ENCODE measurements at regions not wholly inside any gene's neighbourhood (a gene's known extent, or its start where the extent isn't known, plus 50 kb on each side); places are given as distances from the start of the nearest gene placed in this dataset.

- no peak overlapping the region for H3K4me3 ChIP-seq (ENCODE audit: low read depth, low read length)
- TF ChIP-seq, protein P1, sequence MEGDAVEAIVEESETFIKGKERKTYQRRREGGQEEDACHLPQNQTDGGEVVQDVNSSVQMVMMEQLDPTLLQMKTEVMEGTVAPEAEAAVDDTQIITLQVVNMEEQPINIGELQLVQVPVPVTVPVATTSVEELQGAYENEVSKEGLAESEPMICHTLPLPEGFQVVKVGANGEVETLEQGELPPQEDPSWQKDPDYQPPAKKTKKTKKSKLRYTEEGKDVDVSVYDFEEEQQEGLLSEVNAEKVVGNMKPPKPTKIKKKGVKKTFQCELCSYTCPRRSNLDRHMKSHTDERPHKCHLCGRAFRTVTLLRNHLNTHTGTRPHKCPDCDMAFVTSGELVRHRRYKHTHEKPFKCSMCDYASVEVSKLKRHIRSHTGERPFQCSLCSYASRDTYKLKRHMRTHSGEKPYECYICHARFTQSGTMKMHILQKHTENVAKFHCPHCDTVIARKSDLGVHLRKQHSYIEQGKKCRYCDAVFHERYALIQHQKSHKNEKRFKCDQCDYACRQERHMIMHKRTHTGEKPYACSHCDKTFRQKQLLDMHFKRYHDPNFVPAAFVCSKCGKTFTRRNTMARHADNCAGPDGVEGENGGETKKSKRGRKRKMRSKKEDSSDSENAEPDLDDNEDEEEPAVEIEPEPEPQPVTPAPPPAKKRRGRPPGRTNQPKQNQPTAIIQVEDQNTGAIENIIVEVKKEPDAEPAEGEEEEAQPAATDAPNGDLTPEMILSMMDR (conservative IDR thresholded peaks at IDR 0.05; ENCODE audit: low read depth, low read length) = no peak
- no peak for DNase-seq (ENCODE audit: low read depth)
Measured at GRCh38 chr1:235004840-235005391, 123.7 kb downstream of the TOMM20 start.

GRCh38 chr1:235004276-235004675, 124.4 kb downstream of the TOMM20 start:
- TF ChIP-seq, protein P1 (conservative IDR thresholded peaks at IDR 0.05; ENCODE audit: low read depth, low read length) = no peak
- H3K4me3 ChIP-seq (ENCODE audit: low read depth, low read length) = no peak overlapping the region
- no peak for DNase-seq (ENCODE audit: low read depth)

- H3K4me3 ChIP-seq (ENCODE audit: low read depth, low read length) = no peak overlapping the region
- TF ChIP-seq, protein P1 (conservative IDR thresholded peaks at IDR 0.05; ENCODE audit: low read depth, low read length) = no peak
- no peak for DNase-seq (ENCODE audit: low read depth)
Measured at GRCh38 chr1:235002706-235003300, 125.8 kb downstream of the TOMM20 start.

DNA sequence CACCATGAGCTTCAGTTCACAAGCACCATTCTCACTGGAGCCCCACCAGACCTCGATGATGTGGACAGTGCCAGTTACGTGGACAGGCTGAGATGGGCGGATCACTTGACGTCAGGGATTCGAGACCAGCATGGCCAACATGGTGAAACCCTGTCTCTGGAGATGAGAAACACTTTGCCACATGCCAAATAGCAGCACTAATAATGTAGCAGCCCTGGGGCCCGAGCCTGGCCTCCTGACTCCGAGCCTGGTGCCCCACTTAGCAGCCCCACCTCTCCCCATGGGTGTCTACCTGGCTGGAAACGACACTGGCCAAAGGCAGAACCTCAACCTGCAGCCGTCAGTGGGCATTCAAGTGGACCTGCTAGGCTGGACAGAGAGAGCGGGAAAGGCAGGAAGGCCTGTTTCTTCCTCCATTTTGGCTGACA, 129.1 kb downstream of the TOMM20 start:
- H3K4me3 ChIP-seq (ENCODE audit: low read depth, low read length) = no peak overlapping the region
- TF ChIP-seq, protein P1 (conservative IDR thresholded peaks at IDR 0.05; ENCODE audit: low read depth, low read length) = no peak
- no peak for DNase-seq (ENCODE audit: low read depth)

DNA sequence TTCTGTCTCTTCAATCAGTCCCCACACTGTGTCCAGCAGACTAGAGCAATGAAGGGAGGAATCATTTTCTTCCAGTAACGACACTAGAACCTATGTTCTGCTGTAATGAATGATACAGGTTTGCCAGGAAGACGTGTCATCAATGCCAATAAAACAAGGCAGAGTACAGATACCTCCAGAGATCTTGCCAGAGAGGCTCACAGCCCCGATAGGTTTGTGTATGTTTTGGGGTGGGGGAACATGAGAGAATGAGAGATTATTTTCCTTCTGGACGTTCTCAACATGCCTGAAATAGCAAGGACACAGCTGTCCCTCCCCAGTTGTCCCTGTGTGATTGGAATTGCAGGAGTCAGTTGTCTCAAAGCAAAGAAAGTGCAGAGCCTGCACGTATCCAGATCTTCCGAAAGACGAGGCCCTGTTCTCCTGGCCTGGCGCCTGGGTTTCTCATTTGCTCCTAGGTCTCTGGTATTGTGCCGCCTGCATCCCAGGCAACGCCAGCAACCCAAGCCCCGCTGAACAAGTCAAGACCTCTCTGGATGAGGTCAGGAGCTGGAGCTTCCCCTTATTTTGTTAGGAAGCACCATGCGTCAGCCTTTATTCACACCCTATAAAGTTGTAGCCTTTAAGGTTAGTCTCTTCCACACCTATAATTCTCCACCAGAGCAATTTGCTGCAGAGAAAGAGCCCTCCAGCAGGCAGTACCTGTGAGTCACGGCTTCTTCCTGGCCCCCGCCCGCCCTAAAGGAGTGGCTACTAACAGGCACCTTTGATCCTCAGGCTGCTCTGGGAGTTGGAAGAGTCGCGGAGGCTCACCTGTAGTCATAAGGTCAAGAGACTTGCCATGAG, 130.5 kb downstream of the TOMM20 start:
- TF ChIP-seq, protein P1 (conservative IDR thresholded peaks at IDR 0.05; ENCODE audit: low read depth, low read length) = no peak
- H3K4me3 ChIP-seq (ENCODE audit: low read depth, low read length) = peak overlapping the region; percentile 21
- peak; percentile 92 for DNase-seq (ENCODE audit: low read depth)

- H3K4me3 ChIP-seq (ENCODE audit: low read depth, low read length) = peak overlapping the region; percentile 21
- TF ChIP-seq, protein P1 (conservative IDR thresholded peaks at IDR 0.05; ENCODE audit: low read depth, low read length) = no peak
- peak; percentile 99 for DNase-seq (ENCODE audit: low read depth)
Measured at GRCh38 chr1:234997201-234997895, 131.3 kb downstream of the TOMM20 start.

Data from epithelial cell of proximal tubule (primary cell).